ENCODE measurements at regions not wholly inside any gene's neighbourhood (a gene's known extent, or its start where the extent isn't known, plus 50 kb on each side); places are given as distances from the start of the nearest gene placed in this dataset.

GRCh38 chr5:51987669-51988209 is 604.5 kb downstream of the ISL1 start:
- no peak for TF ChIP-seq CTCF (IDR thresholded peaks at IDR 0.05; ENCODE audit: insufficient read depth, low read depth, low read length)
- TF ChIP-seq EZH2 (IDR thresholded peaks at IDR 0.05; ENCODE audit: insufficient read depth, low read length) = no peak

All from astrocyte (in vitro differentiated cells and primary cell).